NB4 (cell line): ENCODE measurements at regions not wholly inside any gene's neighbourhood (a gene's known extent, or its start where the extent isn't known, plus 50 kb on each side); places are given as distances from the start of the nearest gene placed in this dataset.

Source experiments
- DNase-seq: peaks from one replicate; pipeline ENCODE4 v3.0.0; 2010; ENCODE audit warnings: low read depth
- H3K4me3 ChIP-seq: one replicate; pipeline ENCODE4 v1.5.1; 2011; ENCODE audit warnings: mild to moderate bottlenecking, low read depth, low read length, moderate library complexity
- MYC ChIP-seq: IDR thresholded peaks from 2 replicates; pipeline ENCODE4 v1.6.1; 2011; ENCODE audit warnings: low read depth, low read length
- POLR2A ChIP-seq: IDR thresholded peaks from 2 replicates; pipeline ENCODE4 v1.6.1; 2011; ENCODE audit warnings: mild to moderate bottlenecking; ENCODE audit not compliant: insufficient read length; ENCODE audit errors: extremely low read depth
- TF ChIP-seq, protein P1 (sequence below): IDR thresholded peaks from 2 replicates; pipeline ENCODE4 v1.6.1; 2011; ENCODE audit warnings: low read depth, low read length
- TF ChIP-seq, protein P2 (sequence below): IDR thresholded peaks from one replicate; pipeline ENCODE4 v1.5.1; 2012; ENCODE audit warnings: low read depth, low read length

DNA sequence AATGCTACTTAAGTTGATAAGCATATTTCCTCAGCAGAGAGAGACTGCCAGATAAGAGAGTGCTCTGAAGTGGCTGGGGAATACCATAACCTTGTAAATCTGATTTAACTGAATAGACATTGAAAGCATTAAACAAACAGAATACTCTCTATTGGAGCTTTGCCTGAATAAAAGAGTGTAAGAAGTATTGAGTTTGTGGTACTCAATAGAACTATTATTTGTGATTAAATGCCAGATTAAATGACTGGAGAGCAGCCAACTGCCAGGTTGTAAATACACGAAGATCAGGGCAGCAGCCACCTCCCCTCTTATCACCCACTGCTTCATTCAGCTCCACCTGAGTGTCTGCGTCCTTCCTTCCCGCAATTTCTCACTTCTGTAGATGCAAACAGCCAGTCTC is 373.6 kb downstream of the DCDC2C start:
- TF ChIP-seq, protein P1, sequence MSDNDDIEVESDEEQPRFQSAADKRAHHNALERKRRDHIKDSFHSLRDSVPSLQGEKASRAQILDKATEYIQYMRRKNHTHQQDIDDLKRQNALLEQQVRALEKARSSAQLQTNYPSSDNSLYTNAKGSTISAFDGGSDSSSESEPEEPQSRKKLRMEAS = no peak
- TF ChIP-seq, protein P2, sequence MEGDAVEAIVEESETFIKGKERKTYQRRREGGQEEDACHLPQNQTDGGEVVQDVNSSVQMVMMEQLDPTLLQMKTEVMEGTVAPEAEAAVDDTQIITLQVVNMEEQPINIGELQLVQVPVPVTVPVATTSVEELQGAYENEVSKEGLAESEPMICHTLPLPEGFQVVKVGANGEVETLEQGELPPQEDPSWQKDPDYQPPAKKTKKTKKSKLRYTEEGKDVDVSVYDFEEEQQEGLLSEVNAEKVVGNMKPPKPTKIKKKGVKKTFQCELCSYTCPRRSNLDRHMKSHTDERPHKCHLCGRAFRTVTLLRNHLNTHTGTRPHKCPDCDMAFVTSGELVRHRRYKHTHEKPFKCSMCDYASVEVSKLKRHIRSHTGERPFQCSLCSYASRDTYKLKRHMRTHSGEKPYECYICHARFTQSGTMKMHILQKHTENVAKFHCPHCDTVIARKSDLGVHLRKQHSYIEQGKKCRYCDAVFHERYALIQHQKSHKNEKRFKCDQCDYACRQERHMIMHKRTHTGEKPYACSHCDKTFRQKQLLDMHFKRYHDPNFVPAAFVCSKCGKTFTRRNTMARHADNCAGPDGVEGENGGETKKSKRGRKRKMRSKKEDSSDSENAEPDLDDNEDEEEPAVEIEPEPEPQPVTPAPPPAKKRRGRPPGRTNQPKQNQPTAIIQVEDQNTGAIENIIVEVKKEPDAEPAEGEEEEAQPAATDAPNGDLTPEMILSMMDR = no peak
- TF ChIP-seq MYC (no peak), POLR2A (no peak)
- H3K4me3 ChIP-seq = no peak overlapping the region
- DNase-seq = no peak

DNA sequence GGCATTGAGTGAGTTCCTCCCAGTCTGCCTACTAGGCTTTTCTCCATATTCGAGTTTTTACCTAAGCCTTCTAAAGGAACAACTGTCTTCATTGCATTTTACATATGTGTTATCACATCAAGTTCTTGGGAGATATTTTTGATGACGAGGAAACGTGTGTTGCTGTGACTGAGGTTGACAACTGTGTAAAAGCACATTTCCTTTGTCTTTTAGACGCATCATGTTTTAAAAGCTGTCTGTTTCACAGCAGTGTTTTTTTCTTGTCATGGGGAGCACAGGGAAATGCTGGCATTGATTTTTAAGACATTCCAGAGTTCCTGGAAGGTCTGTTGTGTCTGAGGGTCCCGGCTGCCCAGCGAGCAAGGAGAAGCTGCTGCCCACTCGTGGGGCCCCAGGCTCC is 381.8 kb downstream of the DCDC2C start:
- TF ChIP-seq, protein P2 = no peak
- no peak for TF ChIP-seq MYC
- TF ChIP-seq, protein P1 = no peak
- no peak for TF ChIP-seq POLR2A
- no peak for DNase-seq
- no peak overlapping the region for H3K4me3 ChIP-seq

DNA sequence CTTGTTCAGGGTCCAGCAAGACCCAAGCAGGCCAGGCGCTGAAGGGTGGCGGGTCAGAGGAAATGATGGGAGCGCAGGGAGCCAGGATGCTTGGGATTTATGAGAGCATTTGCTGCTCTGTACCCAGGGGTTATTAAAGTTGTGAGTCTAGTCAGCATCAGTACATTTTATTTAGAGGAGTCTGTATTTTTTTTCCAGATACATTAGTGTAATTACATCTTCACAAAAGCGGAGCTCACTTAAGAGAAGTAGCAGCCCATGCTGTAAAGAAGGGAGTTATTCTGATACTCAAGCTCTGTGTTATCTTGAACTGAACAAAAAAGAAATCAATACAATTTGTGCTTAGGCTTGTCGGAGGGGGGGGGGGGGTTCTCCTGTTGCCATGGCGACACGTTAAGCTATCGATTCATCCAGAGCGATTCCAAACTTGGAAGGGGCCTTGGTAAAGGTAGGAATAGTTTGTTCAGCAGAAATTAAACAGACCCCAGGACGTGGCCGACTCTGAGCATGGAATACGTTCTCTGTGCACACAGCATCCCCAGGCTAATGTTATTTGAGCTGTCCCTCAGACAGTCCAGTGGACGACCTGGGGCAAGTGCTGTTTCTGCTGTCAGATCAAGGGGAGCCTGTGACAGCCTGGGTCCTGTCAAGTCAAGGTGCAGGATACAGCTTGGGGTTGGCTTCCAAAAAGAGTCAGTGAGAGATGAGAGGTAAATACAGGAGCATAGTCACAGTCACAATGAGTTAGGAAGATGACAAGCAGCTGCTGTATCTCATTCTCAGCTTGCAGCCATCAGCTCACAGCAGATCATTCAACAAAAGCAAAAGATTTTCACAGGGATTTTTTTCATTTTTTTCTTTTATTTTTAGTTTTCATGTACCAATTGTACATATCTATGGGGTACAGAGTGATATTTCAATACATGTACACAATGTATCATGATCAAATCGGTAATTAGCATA is 387.6 kb downstream of the DCDC2C start:
- TF ChIP-seq, protein P2 = no peak
- TF ChIP-seq POLR2A (no peak), MYC (no peak)
- TF ChIP-seq, protein P1 = no peak
- no peak overlapping the region for H3K4me3 ChIP-seq
- no peak for DNase-seq

DNA sequence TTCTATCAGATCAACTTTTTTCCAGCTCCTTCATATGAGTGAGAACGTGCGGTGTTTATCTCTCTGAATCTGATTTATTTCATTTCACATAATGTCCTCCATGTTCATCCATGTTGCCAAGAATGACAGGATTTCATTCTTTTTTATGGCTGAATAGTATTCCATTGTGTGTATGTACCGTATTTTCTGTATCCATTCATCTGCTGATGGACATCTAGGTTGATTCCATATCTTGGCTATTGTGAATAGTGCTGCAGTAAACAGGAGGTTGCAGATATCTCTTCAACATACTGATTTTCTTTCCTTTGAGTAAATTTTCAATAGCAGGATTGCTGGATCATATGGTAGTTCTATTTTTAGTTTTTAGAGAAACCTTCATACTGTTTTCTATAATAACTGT is 388.5 kb downstream of the DCDC2C start:
- no peak for DNase-seq
- TF ChIP-seq MYC = no peak
- no peak overlapping the region for H3K4me3 ChIP-seq

DNA sequence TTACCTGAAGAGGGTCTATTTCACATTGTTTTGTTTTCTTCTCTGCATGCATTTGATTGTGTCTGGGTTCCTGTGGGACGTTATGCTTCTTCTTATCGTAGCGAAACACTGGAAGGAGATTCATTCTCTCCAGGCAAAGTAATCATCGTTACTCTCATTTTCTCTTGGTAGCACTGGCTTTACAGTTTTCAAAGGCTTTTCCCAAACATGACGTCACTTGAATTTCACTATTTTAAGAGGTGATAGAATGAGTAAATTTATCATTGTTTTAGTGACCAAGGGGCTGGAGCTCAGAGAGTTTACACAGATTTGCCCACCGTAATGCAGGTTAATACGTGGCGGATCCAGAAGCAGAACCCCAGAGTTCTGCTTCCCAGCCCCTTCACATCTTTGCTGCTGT is 391.4 kb downstream of the DCDC2C start:
- DNase-seq = no peak
- H3K4me3 ChIP-seq = no peak overlapping the region
- TF ChIP-seq, protein P1 = no peak
- TF ChIP-seq, protein P2 = no peak
- no peak for TF ChIP-seq POLR2A
- no peak for TF ChIP-seq MYC

DNA sequence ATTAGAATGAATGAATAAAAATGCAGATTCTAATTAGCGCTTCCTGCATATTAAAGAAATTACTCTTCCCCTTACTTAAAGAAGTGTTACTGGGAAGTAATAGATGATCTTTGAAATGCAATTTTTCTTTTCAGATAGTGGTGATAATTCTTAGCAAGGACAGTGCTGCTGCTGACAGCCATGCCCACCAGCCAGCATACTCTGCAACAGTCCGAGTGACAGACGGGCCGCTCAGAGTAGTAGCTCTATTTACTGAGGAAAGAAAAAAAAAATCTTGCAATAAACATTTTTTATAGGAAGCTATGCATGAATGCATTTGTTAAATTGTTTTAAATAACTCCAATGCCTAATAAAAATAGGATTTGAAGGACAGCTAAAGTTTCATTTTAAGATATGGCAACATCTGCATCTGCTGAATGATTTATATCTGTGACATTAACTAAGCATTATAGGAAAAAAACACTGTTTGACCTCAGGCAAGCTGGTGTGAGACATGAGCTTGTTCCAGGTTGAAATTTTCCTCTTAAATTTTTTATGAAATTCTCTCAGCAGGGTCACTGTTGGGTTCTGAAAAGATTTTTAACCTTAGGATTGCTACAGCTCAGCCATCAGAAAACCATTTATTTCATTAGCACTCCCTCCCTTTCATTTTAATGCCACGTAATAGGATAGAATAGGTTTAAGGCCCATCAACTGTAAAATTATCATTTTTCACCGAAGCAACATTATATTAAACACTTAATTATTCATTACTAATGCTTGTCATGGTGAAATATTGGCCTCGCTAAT is 393.8 kb downstream of the DCDC2C start:
- TF ChIP-seq POLR2A (no peak), MYC (no peak)
- TF ChIP-seq, protein P1 = no peak
- TF ChIP-seq, protein P2 = no peak
- H3K4me3 ChIP-seq = no peak overlapping the region
- DNase-seq = no peak
